Neural cell (in vitro differentiated cells): ENCODE measurements at regions not wholly inside any gene's neighbourhood (a gene's known extent, or its start where the extent isn't known, plus 50 kb on each side); places are given as distances from the start of the nearest gene placed in this dataset.

Experiments used
- EP300 ChIP-seq: fragments of 450-650 bp; conservative IDR thresholded peaks from 2 replicates; pipeline ENCODE4 v1.6.1; 2014; ENCODE audit warnings: antibody characterized with exemption, mild to moderate bottlenecking, moderate library complexity; ENCODE audit not compliant: poor library complexity, severe bottlenecking
- POLR2AphosphoS5 ChIP-seq: IDR thresholded peaks from 2 replicates; pipeline ENCODE4 v1.6.1; 2012
- SMC3 ChIP-seq: fragments of 450-650 bp; conservative IDR thresholded peaks from 2 replicates; pipeline ENCODE4 v1.6.1; 2014; ENCODE audit warnings: antibody characterized with exemption, mild to moderate bottlenecking, moderate library complexity; ENCODE audit not compliant: poor library complexity
- TAF1 ChIP-seq: IDR thresholded peaks from 2 replicates; pipeline ENCODE4 v1.6.1; 2012; ENCODE audit warnings: low read depth
- TF ChIP-seq, protein P1 (sequence below): fragments of 450-650 bp; IDR thresholded peaks from 2 replicates; pipeline ENCODE4 v1.5.1; 2014; ENCODE audit warnings: antibody characterized with exemption, mild to moderate bottlenecking, moderate library complexity; ENCODE audit not compliant: poor library complexity, severe bottlenecking

DNA sequence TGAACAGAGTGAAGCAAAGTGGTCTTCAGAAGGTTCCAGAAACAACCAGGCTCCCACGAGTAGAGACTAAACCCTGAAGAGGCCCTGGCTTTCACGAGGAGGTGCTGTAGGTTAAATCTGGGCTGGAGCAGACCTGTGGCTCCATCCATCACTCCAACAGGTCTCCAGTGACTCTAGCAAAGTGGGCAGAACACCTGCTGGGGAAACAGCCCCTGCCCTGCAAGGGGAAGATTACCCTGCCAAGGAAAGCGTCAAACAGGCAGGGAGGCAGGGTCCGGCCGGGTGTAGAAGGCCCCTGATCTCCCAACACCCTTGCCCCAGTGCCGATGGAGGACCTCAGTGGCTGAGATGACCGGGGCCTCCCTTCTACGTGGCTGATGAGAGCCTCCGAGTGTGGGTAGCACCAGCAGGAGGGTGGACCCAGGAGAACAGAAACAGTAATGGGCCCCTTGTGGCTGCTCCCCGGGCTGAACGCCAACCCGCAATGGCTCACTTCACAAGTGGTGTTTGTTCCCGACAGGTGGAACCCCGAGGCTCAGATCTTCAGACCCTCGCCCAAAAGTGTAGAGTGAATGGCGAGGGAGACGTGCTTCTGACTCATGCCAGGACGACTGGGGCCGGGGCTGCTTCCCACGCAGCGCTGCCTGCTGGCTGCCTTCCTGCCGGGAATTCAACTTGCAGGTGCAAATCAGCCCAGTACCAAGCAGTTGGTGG, 112.0 kb downstream of the SHANK2 start:
- TF ChIP-seq, protein P1, sequence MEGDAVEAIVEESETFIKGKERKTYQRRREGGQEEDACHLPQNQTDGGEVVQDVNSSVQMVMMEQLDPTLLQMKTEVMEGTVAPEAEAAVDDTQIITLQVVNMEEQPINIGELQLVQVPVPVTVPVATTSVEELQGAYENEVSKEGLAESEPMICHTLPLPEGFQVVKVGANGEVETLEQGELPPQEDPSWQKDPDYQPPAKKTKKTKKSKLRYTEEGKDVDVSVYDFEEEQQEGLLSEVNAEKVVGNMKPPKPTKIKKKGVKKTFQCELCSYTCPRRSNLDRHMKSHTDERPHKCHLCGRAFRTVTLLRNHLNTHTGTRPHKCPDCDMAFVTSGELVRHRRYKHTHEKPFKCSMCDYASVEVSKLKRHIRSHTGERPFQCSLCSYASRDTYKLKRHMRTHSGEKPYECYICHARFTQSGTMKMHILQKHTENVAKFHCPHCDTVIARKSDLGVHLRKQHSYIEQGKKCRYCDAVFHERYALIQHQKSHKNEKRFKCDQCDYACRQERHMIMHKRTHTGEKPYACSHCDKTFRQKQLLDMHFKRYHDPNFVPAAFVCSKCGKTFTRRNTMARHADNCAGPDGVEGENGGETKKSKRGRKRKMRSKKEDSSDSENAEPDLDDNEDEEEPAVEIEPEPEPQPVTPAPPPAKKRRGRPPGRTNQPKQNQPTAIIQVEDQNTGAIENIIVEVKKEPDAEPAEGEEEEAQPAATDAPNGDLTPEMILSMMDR = no peak
- TF ChIP-seq EP300 (no peak), POLR2AphosphoS5 (no peak), SMC3 (no peak), TAF1 (no peak)
